Body of pancreas (tissue), 4 donors: ENCODE measurements at regions not wholly inside any gene's neighbourhood (a gene's known extent, or its start where the extent isn't known, plus 50 kb on each side); places are given as distances from the start of the nearest gene placed in this dataset.

Source experiments
- ATAC-seq: fragments of 150-250 bp; one replicate; pipeline ENCODE4 v1.9.1; 2016
- DNase-seq, 4 donors: peaks; one replicate each; pipeline ENCODE4 v3.0.0-alpha.2; 2019
- H3K27ac ChIP-seq, 4 donors: fragments of 200-600 bp; sonication (generic); 1 replicate in 3 of 4; 2 replicates in 1 of 4; pipeline versions ENCODE4 v1.5.1 to v1.6.1; 2016 to 2019; ENCODE audit warnings: mild to moderate bottlenecking in 1 of 4, mixed read lengths in 1 of 4, moderate library complexity in 1 of 4
- H3K27me3 ChIP-seq, 2 donors: fragments of 200-600 bp; sonication (generic); one replicate each; pipeline ENCODE4 v1.6.0; 2016; ENCODE audit warnings: mild to moderate bottlenecking in 1 of 2
- H3K36me3 ChIP-seq, 2 donors: fragments of 200-600 bp; sonication (generic); replicated peaks in 1 of 2; 2 replicates each; pipeline ENCODE4 v1.5.1; 2016; ENCODE audit warnings: low read depth in 2 of 2; ENCODE audit not compliant: insufficient read depth in 1 of 2
- H3K4me1 ChIP-seq: fragments of 200-600 bp; sonication (generic); one replicate; pipeline ENCODE4 v1.6.0; 2016
- H3K4me3 ChIP-seq, 2 donors: fragments of 200-600 bp; sonication (generic); 1 replicate in 1 of 2; 2 replicates in 1 of 2; pipeline ENCODE4 v1.5.1; 2016 to 2019
- H3K9me3 ChIP-seq, 3 donors: fragments of 200-600 bp; sonication (generic); 1 replicate in 2 of 3; 2 replicates in 1 of 3; pipeline ENCODE4 v1.5.1; 2016
- POLR2A ChIP-seq, 3 donors: fragments of 450-650 bp; IDR thresholded peaks; one replicate each; pipeline ENCODE4 v1.6.1; 2016; ENCODE audit warnings: antibody characterized with exemption in 3 of 3, mild to moderate bottlenecking in 2 of 3
- WGBS, 2 donors: methylation state at CpG; one replicate each; pipeline ENCODE4 v1.1.5; 2017; 5-methylcytosine and 5-hydroxymethylcytosine counted together
- intact Hi-C: fragments of 100-400 bp; cut with DNase I; formaldehyde crosslinking; loops from one replicate; pipeline ENCODE4 v1.15.1; 2023
- TF ChIP-seq, protein P1 (sequence below), 7 experiments: fragments of 450-650 bp in 4 of 7; fragments of 200-600 bp in 3 of 7; sonication (generic) in 3 of 7; IDR thresholded peaks; one replicate each; pipeline ENCODE4 v1.5.1; 2016 to 2019; ENCODE audit warnings: antibody characterized with exemption in 7 of 7

DNA sequence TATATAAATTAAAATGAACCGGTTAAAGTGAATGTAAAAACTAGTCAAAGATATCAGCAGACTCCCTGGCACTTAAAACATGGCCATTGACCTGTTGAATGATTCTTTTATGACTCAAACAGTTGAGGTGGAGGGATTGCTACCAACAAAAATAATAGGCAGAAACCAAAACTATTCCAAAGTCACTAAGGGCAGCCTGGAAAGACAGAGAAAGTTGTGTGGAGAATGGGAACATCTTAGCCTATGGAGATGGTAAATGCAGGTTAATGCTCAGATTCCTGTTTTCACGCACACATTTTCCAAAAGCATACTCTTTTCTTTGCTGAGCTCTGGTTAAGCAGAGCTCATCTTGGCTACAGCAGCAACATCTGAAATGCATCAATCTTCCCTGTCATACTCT lies 553.5 kb downstream of the HACE1 start:
- TF ChIP-seq, protein P1, sequence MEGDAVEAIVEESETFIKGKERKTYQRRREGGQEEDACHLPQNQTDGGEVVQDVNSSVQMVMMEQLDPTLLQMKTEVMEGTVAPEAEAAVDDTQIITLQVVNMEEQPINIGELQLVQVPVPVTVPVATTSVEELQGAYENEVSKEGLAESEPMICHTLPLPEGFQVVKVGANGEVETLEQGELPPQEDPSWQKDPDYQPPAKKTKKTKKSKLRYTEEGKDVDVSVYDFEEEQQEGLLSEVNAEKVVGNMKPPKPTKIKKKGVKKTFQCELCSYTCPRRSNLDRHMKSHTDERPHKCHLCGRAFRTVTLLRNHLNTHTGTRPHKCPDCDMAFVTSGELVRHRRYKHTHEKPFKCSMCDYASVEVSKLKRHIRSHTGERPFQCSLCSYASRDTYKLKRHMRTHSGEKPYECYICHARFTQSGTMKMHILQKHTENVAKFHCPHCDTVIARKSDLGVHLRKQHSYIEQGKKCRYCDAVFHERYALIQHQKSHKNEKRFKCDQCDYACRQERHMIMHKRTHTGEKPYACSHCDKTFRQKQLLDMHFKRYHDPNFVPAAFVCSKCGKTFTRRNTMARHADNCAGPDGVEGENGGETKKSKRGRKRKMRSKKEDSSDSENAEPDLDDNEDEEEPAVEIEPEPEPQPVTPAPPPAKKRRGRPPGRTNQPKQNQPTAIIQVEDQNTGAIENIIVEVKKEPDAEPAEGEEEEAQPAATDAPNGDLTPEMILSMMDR (IDR thresholded peaks at IDR 0.05): no peak
- TF ChIP-seq POLR2A (IDR thresholded peaks at IDR 0.05): no peak
- Histone ChIP-seq H3K27me3 (no peaks in the 10 kb centered on the region), H3K27ac (no peak overlapping the region), H3K4me3 (no peak overlapping the region), H3K4me1 (no peaks in the 10 kb centered on the region), H3K36me3 (no peaks in the 10 kb centered on the region), H3K9me3 (no peaks in the 10 kb centered on the region)
- ATAC-seq (no peak), DNase-seq (no peak)
- intact Hi-C loops: no loop called here
- WGBS, 2 donors: 84 to 86% methylated on average over 2 of the region's 2 CpGs

GRCh38 chr6:104305206-104305605 lies 554.5 kb downstream of the HACE1 start:
- WGBS, 2 donors: 63 to 76% methylated on average over 5 of the region's 5 CpGs
- Histone ChIP-seq H3K27ac (no peak overlapping the region), H3K9me3 (no peaks in the 10 kb centered on the region), H3K4me3 (no peak overlapping the region), H3K27me3 (no peaks in the 10 kb centered on the region), H3K4me1 (no peaks in the 10 kb centered on the region), H3K36me3 (no peaks in the 10 kb centered on the region)
- DNase-seq: no peak
- no peak for ATAC-seq
- intact Hi-C loops: no loop called here
- TF ChIP-seq, protein P1 (IDR thresholded peaks at IDR 0.05): no peak
- TF ChIP-seq POLR2A (IDR thresholded peaks at IDR 0.05): no peak

- Histone ChIP-seq H3K27me3 (no peaks in the 10 kb centered on the region), H3K27ac (no peak overlapping the region), H3K4me1 (no peaks in the 10 kb centered on the region), H3K36me3 (no peaks in the 10 kb centered on the region), H3K4me3 (no peak overlapping the region), H3K9me3 (no peaks in the 10 kb centered on the region)
- WGBS, 2 donors: 84 to 88% methylated on average over 10 of the region's 10 CpGs
- ATAC-seq (no peak), DNase-seq (no peak)
- TF ChIP-seq POLR2A (IDR thresholded peaks at IDR 0.05): no peak
- intact Hi-C loops: no loop called here
Observed at GRCh38 chr6:104301951-104302350, 557.8 kb downstream of the HACE1 start.

DNA sequence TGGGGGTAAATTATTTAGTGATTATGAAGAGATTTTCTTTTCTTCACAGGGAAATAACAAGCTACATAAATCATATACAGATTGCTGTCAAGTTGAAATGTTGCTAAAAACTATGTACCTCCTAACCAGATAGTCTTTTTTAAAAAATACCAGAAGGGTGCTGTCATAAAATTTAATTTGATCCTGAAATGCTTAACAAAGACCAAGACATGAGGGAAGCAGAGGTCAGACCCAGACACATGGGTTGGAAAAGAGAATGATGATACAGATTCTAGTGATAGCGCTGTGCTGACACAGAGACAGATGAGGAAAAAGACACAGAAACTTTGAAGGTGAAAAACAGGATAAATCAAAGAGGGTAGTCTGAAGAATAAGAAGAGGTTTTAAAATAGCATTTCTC lies 573.1 kb downstream of the HACE1 start:
- DNase-seq (no peak), ATAC-seq (no peak)
- TF ChIP-seq, protein P1 (IDR thresholded peaks at IDR 0.05): no peak
- TF ChIP-seq POLR2A (IDR thresholded peaks at IDR 0.05): no peak
- no peak overlapping the region for H3K4me3 ChIP-seq
- H3K4me1 ChIP-seq: no peaks in the 10 kb centered on the region
- WGBS, 2 donors: 86 to 100% methylated on average over 1 of the region's 1 CpG
- intact Hi-C loops: no loop called here
- H3K27ac ChIP-seq: no peak overlapping the region
- no peaks in the 10 kb centered on the region for H3K36me3 ChIP-seq
- H3K27me3 ChIP-seq: no peaks in the 10 kb centered on the region
- no peaks in the 10 kb centered on the region for H3K9me3 ChIP-seq

- no peak for ATAC-seq
- 63 to 67% methylated on average over 4 of the region's 4 CpGs for WGBS, 2 donors
- no peaks in the 10 kb centered on the region for H3K9me3 ChIP-seq
- H3K27ac ChIP-seq: no peak overlapping the region
- DNase-seq: no peak
- no peaks in the 10 kb centered on the region for H3K27me3 ChIP-seq
- intact Hi-C loops: no loop called here
- no peaks in the 10 kb centered on the region for H3K36me3 ChIP-seq
- TF ChIP-seq, protein P1 (IDR thresholded peaks at IDR 0.05): no peak
- no peak for TF ChIP-seq POLR2A (IDR thresholded peaks at IDR 0.05)
- H3K4me1 ChIP-seq: no peaks in the 10 kb centered on the region
- H3K4me3 ChIP-seq: no peak overlapping the region
Observed at GRCh38 chr6:104284872-104285271, 574.8 kb downstream of the HACE1 start.
